ENCODE measurements at regions not wholly inside any gene's neighbourhood (a gene's known extent, or its start where the extent isn't known, plus 50 kb on each side); places are given as distances from the start of the nearest gene placed in this dataset.

DNA sequence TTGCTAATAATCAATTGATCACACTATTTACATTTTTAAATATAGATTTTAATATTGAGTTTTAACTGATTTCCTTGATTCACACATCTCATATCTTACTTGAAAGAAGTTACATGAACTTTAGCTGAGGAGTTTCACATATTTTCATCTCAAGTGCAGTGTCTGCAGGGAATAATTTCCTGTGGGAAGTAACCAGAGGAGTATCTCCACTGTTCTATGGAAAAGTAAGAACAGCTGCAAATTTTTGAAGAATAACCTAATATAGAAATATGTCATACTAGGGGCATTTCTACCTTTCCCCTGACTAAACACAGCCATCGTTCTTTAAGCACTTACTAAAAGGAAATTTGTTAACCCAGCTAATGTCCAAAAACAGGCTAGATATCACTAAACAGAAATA lies 546.4 kb downstream of the EFNA5 start:
- Mint-ChIP-seq H3K36me3 (no peaks in the 10 kb centered on the region), H3K9me3 (no peaks in the 10 kb centered on the region), H3K4me3 (no peak overlapping the region), H3K27me3 (no peaks in the 10 kb centered on the region), H3K27ac (no peak overlapping the region), H3K4me1 (no peaks in the 10 kb centered on the region)
- POLR2A ChIA-PET = no interaction called here
- CTCF ChIA-PET = no interaction called here
- no peak for ATAC-seq (replicated peaks in 1 of 4)
- H3K4me3 ChIP-seq (ENCODE audit: control insufficient read depth in 1 of 2, extremely low read depth in 1 of 2, low read length in 1 of 2) = no peak overlapping the region
- H3K27ac ChIP-seq (ENCODE audit: low read length) = no peak overlapping the region
- H3K27me3 ChIP-seq (replicated peaks in 1 of 2; ENCODE audit: control insufficient read depth in 2 of 2, extremely low read depth in 1 of 2, insufficient read depth in 2 of 2, low read length in 1 of 2) = no peaks in the 10 kb centered on the region
- DNase-seq = no peak
- no CpG with 5 or more reads among the region's 1 CpG for WGBS (ENCODE audit: insufficient coverage)
- H3K9me3 ChIP-seq = no peaks in the 10 kb centered on the region
- no peaks in the 10 kb centered on the region for H3K4me1 ChIP-seq (ENCODE audit: control insufficient read depth in 1 of 2, extremely low read depth in 1 of 2, insufficient read depth in 2 of 2, low read length in 2 of 2)
- no peaks in the 10 kb centered on the region for H3K36me3 ChIP-seq (ENCODE audit: control insufficient read depth in 2 of 2, extremely low read depth in 1 of 2, insufficient read depth in 1 of 2, low read length in 1 of 2)

DNA sequence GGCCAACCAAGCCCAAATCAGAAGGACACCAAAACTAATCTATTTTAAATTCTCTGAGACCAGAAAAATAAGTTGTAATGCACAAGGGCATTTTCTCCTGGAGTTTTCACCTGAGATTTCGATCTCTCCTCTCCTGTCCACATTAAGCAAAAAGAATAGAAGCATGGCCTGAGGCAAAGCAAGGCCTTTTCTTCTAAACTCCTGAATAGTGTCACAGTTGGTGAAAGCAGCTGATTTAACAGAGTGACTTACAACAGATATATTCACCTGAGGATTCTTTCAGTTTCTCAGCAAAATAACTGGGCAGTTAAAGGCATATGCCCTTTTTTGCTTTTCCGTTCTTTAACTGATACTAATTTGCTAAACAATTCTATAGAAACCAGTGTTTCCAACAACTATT lies 547.7 kb downstream of the EFNA5 start:
- H3K4me3 ChIP-seq (ENCODE audit: control insufficient read depth in 1 of 2, extremely low read depth in 1 of 2, low read length in 1 of 2) = no peak overlapping the region
- DNase-seq (no peak), ATAC-seq (replicated peaks in 1 of 4) (no peak)
- Mint-ChIP-seq H3K27ac (no peak overlapping the region), H3K4me1 (no peaks in the 10 kb centered on the region), H3K4me3 (no peak overlapping the region), H3K27me3 (no peaks in the 10 kb centered on the region), H3K9me3 (no peaks in the 10 kb centered on the region), H3K36me3 (no peaks in the 10 kb centered on the region)
- no peak overlapping the region for H3K27ac ChIP-seq (ENCODE audit: low read length)
- no peaks in the 10 kb centered on the region for H3K4me1 ChIP-seq (ENCODE audit: control insufficient read depth in 1 of 2, extremely low read depth in 1 of 2, insufficient read depth in 2 of 2, low read length in 2 of 2)
- CTCF ChIA-PET = no interaction called here
- WGBS (ENCODE audit: insufficient coverage) = 78% methylated on average over 1 of the region's 2 CpGs
- H3K9me3 ChIP-seq = no peaks in the 10 kb centered on the region
- POLR2A ChIA-PET = no interaction called here
- H3K27me3 ChIP-seq (replicated peaks in 1 of 2; ENCODE audit: control insufficient read depth in 2 of 2, extremely low read depth in 1 of 2, insufficient read depth in 2 of 2, low read length in 1 of 2) = no peaks in the 10 kb centered on the region
- H3K36me3 ChIP-seq (ENCODE audit: control insufficient read depth in 2 of 2, extremely low read depth in 1 of 2, insufficient read depth in 1 of 2, low read length in 1 of 2) = no peaks in the 10 kb centered on the region

DNA sequence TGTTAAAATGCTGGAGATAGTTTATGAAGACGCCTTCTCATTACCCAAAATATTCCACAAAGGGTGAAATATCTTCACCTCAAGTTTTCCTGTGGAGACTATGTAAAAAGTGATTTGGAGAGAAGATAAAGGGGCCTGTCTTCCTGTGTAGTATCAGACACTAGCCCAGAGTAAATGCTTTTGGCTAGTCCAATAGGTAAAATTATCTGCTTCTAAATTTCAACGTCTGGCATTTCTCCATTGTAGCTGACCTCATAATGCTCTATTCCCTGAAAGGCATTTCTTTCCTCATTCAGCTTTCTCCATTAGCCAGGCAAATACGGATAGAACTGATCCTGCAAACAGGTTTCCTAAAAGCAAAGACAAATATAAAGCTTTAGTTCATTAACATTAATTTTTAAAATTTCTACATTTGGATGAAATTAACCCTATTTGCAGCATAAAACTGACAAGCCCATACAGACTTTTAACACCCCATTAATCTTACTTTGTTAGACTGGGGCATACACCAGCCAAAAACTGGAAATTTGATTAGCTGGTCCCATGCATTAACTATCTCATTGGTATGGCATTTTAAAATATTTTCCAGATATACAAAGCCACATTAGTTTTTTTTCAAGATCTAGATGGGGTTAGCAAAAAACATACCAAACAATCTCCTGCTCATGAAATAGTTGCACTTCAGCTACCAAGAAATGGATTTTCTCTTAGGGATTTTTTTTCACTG lies 548.8 kb downstream of the EFNA5 start:
- no peaks in the 10 kb centered on the region for H3K9me3 ChIP-seq
- no peak overlapping the region for H3K27ac ChIP-seq (ENCODE audit: low read length)
- H3K27me3 Mint-ChIP-seq = no peaks in the 10 kb centered on the region
- H3K9me3 Mint-ChIP-seq = no peaks in the 10 kb centered on the region
- 80% methylated on average over 1 of the region's 3 CpGs for WGBS (ENCODE audit: insufficient coverage)
- H3K4me1 ChIP-seq (ENCODE audit: control insufficient read depth in 1 of 2, extremely low read depth in 1 of 2, insufficient read depth in 2 of 2, low read length in 2 of 2) = no peaks in the 10 kb centered on the region
- POLR2A ChIA-PET = no interaction called here
- CTCF ChIA-PET = interaction anchor here in 1 of 2 donors (0.5 kb wide), 1 partner anchor 62 kb away, joined by 3 read pairs; no protein-coding TSS in a partner anchor
- no peak for ATAC-seq (replicated peaks in 1 of 4)
- no peaks in the 10 kb centered on the region for H3K36me3 Mint-ChIP-seq
- no peak for DNase-seq
- H3K4me1 Mint-ChIP-seq = no peaks in the 10 kb centered on the region
- no peaks in the 10 kb centered on the region for H3K36me3 ChIP-seq (ENCODE audit: control insufficient read depth in 2 of 2, extremely low read depth in 1 of 2, insufficient read depth in 1 of 2, low read length in 1 of 2)
- no peaks in the 10 kb centered on the region for H3K27me3 ChIP-seq (replicated peaks in 1 of 2; ENCODE audit: control insufficient read depth in 2 of 2, extremely low read depth in 1 of 2, insufficient read depth in 2 of 2, low read length in 1 of 2)
- no peak overlapping the region for H3K4me3 ChIP-seq (ENCODE audit: control insufficient read depth in 1 of 2, extremely low read depth in 1 of 2, low read length in 1 of 2)
- no peak overlapping the region for H3K27ac Mint-ChIP-seq
- no peak overlapping the region for H3K4me3 Mint-ChIP-seq

DNA sequence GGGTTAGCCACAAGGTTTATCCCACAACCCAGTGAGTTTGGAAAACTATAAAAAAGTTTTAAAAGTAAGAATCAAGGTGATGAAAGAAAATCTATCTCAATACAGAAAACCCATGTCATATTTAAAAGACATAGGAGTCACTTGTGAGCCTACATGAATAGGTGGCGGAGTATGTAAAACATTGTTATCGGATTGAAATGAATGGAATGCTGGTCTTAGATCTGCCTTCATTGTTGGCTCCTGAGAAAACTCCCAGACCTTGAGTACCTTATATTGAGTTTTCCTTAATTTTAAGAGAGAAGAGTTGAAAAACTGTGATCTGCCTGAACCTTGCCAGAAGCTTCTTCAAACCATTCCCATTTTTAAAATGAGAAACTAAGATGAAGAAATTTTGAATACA lies 551.1 kb downstream of the EFNA5 start:
- Histone ChIP-seq H3K36me3 (ENCODE audit: control insufficient read depth in 2 of 2, extremely low read depth in 1 of 2, insufficient read depth in 1 of 2, low read length in 1 of 2) (no peaks in the 10 kb centered on the region), H3K9me3 (no peaks in the 10 kb centered on the region), H3K27ac (ENCODE audit: low read length) (no peak overlapping the region), H3K4me3 (ENCODE audit: control insufficient read depth in 1 of 2, extremely low read depth in 1 of 2, low read length in 1 of 2) (no peak overlapping the region), H3K4me1 (ENCODE audit: control insufficient read depth in 1 of 2, extremely low read depth in 1 of 2, insufficient read depth in 2 of 2, low read length in 2 of 2) (no peaks in the 10 kb centered on the region), H3K27me3 (replicated peaks in 1 of 2; ENCODE audit: control insufficient read depth in 2 of 2, extremely low read depth in 1 of 2, insufficient read depth in 2 of 2, low read length in 1 of 2) (no peaks in the 10 kb centered on the region)
- no peaks in the 10 kb centered on the region for H3K27me3 Mint-ChIP-seq
- POLR2A ChIA-PET = no interaction called here
- H3K27ac Mint-ChIP-seq = no peak overlapping the region
- H3K36me3 Mint-ChIP-seq = no peaks in the 10 kb centered on the region
- H3K9me3 Mint-ChIP-seq = no peaks in the 10 kb centered on the region
- DNase-seq = no peak
- ATAC-seq (replicated peaks in 1 of 4) = no peak
- CTCF ChIA-PET = no interaction called here
- H3K4me1 Mint-ChIP-seq = no peaks in the 10 kb centered on the region
- H3K4me3 Mint-ChIP-seq = no peak overlapping the region
- WGBS (ENCODE audit: insufficient coverage) = no CpG with 5 or more reads among the region's 2 CpGs

DNA sequence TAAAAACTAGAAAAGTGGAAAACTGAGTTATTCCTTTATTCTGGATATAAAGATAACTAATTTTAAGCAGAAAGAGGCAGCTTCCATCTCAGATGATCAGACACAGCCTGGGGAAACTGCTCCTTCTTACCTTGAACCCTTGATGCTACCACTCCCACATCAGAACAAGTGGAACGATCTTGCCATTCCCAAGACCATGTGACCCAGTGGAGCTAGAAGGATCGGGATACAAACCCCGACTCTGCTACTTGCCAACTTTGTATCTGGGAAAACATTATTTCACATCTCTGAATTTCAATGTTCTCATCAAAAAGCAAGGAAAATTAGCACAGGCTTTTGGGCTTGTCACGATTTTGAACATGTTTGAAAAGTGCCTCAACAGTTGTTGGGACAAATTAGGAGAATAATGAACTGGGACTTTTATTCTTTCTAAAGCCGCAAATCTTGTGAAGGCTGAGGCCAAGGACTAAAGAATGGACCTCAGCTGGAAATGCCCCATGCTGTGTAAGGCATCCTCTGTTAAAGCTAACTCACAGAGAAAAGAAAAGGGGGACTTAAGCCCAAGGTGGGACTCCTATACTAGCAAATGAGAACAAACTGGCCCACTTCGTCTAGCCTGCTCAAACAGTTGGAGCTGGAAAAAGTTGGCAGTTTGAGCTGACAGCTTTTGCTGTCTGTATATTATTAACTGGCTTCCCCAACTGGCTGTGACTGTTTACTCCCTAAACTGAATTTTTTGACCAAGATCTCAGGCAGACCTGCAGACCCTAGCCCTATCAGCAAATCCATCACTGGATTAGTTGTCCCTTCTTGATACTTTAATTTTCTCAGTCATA lies 552.3 kb downstream of the EFNA5 start:
- CTCF ChIA-PET = no interaction called here
- Histone ChIP-seq H3K27me3 (replicated peaks in 1 of 2; ENCODE audit: control insufficient read depth in 2 of 2, extremely low read depth in 1 of 2, insufficient read depth in 2 of 2, low read length in 1 of 2) (no peaks in the 10 kb centered on the region), H3K4me3 (ENCODE audit: control insufficient read depth in 1 of 2, extremely low read depth in 1 of 2, low read length in 1 of 2) (no peak overlapping the region), H3K9me3 (no peaks in the 10 kb centered on the region), H3K4me1 (ENCODE audit: control insufficient read depth in 1 of 2, extremely low read depth in 1 of 2, insufficient read depth in 2 of 2, low read length in 2 of 2) (no peaks in the 10 kb centered on the region), H3K36me3 (ENCODE audit: control insufficient read depth in 2 of 2, extremely low read depth in 1 of 2, insufficient read depth in 1 of 2, low read length in 1 of 2) (no peaks in the 10 kb centered on the region), H3K27ac (ENCODE audit: low read length) (no peak overlapping the region)
- 100% methylated on average over 2 of the region's 6 CpGs for WGBS (ENCODE audit: insufficient coverage)
- POLR2A ChIA-PET = no interaction called here
- H3K9me3 Mint-ChIP-seq = no peaks in the 10 kb centered on the region
- H3K27ac Mint-ChIP-seq = no peak overlapping the region
- no peaks in the 10 kb centered on the region for H3K36me3 Mint-ChIP-seq
- H3K4me1 Mint-ChIP-seq = no peaks in the 10 kb centered on the region
- no peak for DNase-seq
- no peak overlapping the region for H3K4me3 Mint-ChIP-seq
- ATAC-seq (replicated peaks in 1 of 4) = no peak
- H3K27me3 Mint-ChIP-seq = no peaks in the 10 kb centered on the region

DNA sequence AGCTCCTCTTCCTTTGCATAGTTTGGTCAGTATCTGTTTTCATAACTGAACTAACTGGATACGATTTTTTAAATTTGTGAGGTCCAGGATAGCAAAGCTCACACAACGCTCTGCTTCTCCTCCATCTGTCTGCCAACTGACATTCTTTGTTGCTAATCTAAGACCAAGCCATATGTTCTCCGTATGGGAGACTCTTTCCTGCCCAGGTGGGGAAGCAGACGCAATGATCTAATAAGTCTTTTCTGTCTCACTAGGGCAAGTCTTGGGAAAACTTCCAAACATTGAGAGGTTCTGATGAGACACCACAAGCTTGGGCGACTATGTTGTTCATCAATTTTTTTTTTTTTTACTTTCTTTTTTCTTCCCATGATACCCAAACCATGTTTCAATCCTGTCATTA lies 558.5 kb downstream of the EFNA5 start:
- WGBS (ENCODE audit: insufficient coverage) = 71% methylated on average over 5 of the region's 5 CpGs

More for the DNA sequence above, 558.5 kb downstream of the EFNA5 start:
- DNase-seq (no peak), ATAC-seq (replicated peaks in 1 of 4) (no peak)
- Mint-ChIP-seq H3K27ac (no peak overlapping the region), H3K4me1 (no peaks in the 10 kb centered on the region), H3K9me3 (peaks cover 6 to 19% (median 6%) of the 10 kb centered on the region in 3 donors), H3K36me3 (no peaks in the 10 kb centered on the region), H3K4me3 (no peak overlapping the region), H3K27me3 (no peaks in the 10 kb centered on the region)
- Histone ChIP-seq H3K4me3 (ENCODE audit: control insufficient read depth in 1 of 2, extremely low read depth in 1 of 2, low read length in 1 of 2) (no peak overlapping the region), H3K9me3 (no peaks in the 10 kb centered on the region), H3K27ac (ENCODE audit: low read length) (no peak overlapping the region), H3K4me1 (ENCODE audit: control insufficient read depth in 1 of 2, extremely low read depth in 1 of 2, insufficient read depth in 2 of 2, low read length in 2 of 2) (no peaks in the 10 kb centered on the region), H3K36me3 (ENCODE audit: control insufficient read depth in 2 of 2, extremely low read depth in 1 of 2, insufficient read depth in 1 of 2, low read length in 1 of 2) (no peaks in the 10 kb centered on the region), H3K27me3 (replicated peaks in 1 of 2; ENCODE audit: control insufficient read depth in 2 of 2, extremely low read depth in 1 of 2, insufficient read depth in 2 of 2, low read length in 1 of 2) (no peaks in the 10 kb centered on the region)
- ChIA-PET POLR2A (no interaction called here), CTCF (no interaction called here)

Data from T-cell (primary cell).